Hepatocyte (in vitro differentiated cells): ENCODE measurements at regions not wholly inside any gene's neighbourhood (a gene's known extent, or its start where the extent isn't known, plus 50 kb on each side); places are given as distances from the start of the nearest gene placed in this dataset.
A peak's percentile ranks its signal among the peaks of the same experiment; 100 is the strongest.

Source experiments
- DNase-seq: peaks from one replicate; pipeline ENCODE4 v3.0.0-alpha.2; 2016; ENCODE audit warnings: low spot score
- H2AFZ ChIP-seq: fragments of 200-600 bp; sonication (generic); 2 replicates; pipeline ENCODE4 v1.6.0; 2016; ENCODE audit warnings: antibody characterized with exemption, mild to moderate bottlenecking
- H3K27ac ChIP-seq: fragments of 200-600 bp; sonication (generic); 2 replicates; pipeline ENCODE4 v1.5.1; 2016; ENCODE audit warnings: mild to moderate bottlenecking
- H3K27me3 ChIP-seq: fragments of 200-600 bp; sonication (generic); 2 replicates; pipeline ENCODE4 v1.6.1; 2016
- H3K36me3 ChIP-seq: fragments of 200-600 bp; sonication (generic); replicated peaks from 2 replicates; pipeline ENCODE4 v1.5.1; 2016; ENCODE audit warnings: low read depth; ENCODE audit not compliant: insufficient read depth
- H3K4me1 ChIP-seq: fragments of 200-600 bp; sonication (generic); 2 replicates; pipeline ENCODE4 v1.5.1; 2016; ENCODE audit warnings: mild to moderate bottlenecking, moderate library complexity; ENCODE audit not compliant: insufficient read depth
- H3K4me2 ChIP-seq: fragments of 200-600 bp; sonication (generic); 2 replicates; pipeline ENCODE4 v1.6.0; 2016
- H3K4me3 ChIP-seq: fragments of 200-600 bp; sonication (generic); 2 replicates; pipeline ENCODE4 v1.5.1; 2016; ENCODE audit warnings: mild to moderate bottlenecking
- H3K79me2 ChIP-seq: fragments of 200-600 bp; sonication (generic); 2 replicates; pipeline ENCODE4 v1.6.0; 2017; ENCODE audit warnings: mild to moderate bottlenecking
- H3K9me2 ChIP-seq: fragments of 200-600 bp; sonication (generic); replicated peaks from 2 replicates; pipeline ENCODE4 v1.6.0; 2017; ENCODE audit warnings: mild to moderate bottlenecking; ENCODE audit not compliant: insufficient read depth
- H3K9me3 ChIP-seq: fragments of 200-600 bp; sonication (generic); 2 replicates; pipeline ENCODE4 v1.5.1; 2016; ENCODE audit warnings: low read depth, mild to moderate bottlenecking
- H4K20me1 ChIP-seq: fragments of 200-600 bp; sonication (generic); 2 replicates; pipeline ENCODE4 v1.6.0; 2016; ENCODE audit warnings: mild to moderate bottlenecking; ENCODE audit not compliant: insufficient read depth, poor library complexity, severe bottlenecking
- EZH2 ChIP-seq: fragments of 200-600 bp; sonication (generic); IDR thresholded peaks from 2 replicates; pipeline ENCODE4 v1.6.1; 2016; ENCODE audit warnings: antibody characterized with exemption, mild to moderate bottlenecking, borderline replicate concordance
- EZH2phosphoT487 ChIP-seq: fragments of 200-600 bp; sonication (generic); IDR thresholded peaks from one replicate; pipeline ENCODE4 v1.6.1; 2018; ENCODE audit warnings: antibody characterized with exemption, mild to moderate bottlenecking, low read depth, moderate library complexity; ENCODE audit not compliant: unreplicated experiment, severe bottlenecking
- WGBS: methylation state at CpG from one replicate; pipeline ENCODE4 v1.1.6; 2016; ENCODE audit warnings: low lambda C conversion rate; ENCODE audit errors: missing lambda C conversion rate; 5-methylcytosine and 5-hydroxymethylcytosine counted together
- TF ChIP-seq, protein P1 (sequence below): fragments of 200-600 bp; sonication (generic); IDR thresholded peaks from 2 replicates; pipeline ENCODE4 v1.5.1; 2016; ENCODE audit warnings: antibody characterized with exemption, mild to moderate bottlenecking; ENCODE audit not compliant: poor library complexity

DNA sequence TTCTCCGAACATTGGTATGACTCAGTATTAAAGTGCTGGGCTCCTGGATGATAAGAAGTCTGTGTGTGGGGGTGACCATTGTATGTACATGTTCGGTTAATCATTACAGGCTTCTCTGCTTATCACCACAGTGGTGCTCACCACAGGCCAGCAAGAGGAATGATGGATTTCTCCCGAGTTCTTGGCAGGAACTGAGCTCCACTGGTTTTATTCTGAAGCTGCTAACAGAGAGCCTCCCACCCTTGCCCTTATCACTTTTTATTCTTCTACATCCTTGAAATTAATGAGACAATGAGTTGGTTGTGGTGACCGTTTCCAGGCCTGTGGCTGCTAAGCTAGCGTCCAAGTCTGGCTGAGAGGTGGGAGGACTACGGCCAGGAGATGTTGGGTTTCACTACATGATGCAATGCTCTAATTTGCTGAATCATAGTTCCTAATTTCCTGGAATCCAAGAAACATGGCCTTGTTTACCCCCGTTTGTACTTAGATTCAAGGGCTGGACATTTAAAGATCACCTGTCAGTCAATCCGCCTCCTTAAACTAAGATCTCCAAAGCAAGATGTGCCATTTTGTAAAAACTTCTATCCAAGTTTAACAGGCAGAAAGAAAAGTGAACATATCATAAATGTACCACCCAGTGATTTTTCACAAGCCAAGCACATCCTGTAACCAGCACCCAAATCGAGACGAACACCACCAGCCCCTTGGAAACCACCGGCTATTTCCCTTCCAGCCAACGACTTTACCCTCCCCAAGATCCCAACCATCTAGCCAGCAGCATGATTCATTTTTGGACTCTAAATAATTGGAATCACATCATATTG, 172.5 kb downstream of the FOXA2 start:
- Histone ChIP-seq H3K4me1 (peaks cover 15% of the 10 kb centered on the region), H3K9me2 (no peaks in the 10 kb centered on the region), H4K20me1 (no peaks in the 10 kb centered on the region), H3K4me2 (peak overlapping the region; percentile 46), H2AFZ (no peak overlapping the region), H3K79me2 (no peaks in the 10 kb centered on the region), H3K27ac (peak overlapping the region; percentile 68), H3K27me3 (no peaks in the 10 kb centered on the region), H3K9me3 (no peaks in the 10 kb centered on the region), H3K4me3 (no peak overlapping the region), H3K36me3 (no peaks in the 10 kb centered on the region)
- TF ChIP-seq EZH2phosphoT487 (no peak), EZH2 (no peak)
- TF ChIP-seq, protein P1, sequence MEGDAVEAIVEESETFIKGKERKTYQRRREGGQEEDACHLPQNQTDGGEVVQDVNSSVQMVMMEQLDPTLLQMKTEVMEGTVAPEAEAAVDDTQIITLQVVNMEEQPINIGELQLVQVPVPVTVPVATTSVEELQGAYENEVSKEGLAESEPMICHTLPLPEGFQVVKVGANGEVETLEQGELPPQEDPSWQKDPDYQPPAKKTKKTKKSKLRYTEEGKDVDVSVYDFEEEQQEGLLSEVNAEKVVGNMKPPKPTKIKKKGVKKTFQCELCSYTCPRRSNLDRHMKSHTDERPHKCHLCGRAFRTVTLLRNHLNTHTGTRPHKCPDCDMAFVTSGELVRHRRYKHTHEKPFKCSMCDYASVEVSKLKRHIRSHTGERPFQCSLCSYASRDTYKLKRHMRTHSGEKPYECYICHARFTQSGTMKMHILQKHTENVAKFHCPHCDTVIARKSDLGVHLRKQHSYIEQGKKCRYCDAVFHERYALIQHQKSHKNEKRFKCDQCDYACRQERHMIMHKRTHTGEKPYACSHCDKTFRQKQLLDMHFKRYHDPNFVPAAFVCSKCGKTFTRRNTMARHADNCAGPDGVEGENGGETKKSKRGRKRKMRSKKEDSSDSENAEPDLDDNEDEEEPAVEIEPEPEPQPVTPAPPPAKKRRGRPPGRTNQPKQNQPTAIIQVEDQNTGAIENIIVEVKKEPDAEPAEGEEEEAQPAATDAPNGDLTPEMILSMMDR, result no peak
- DNase-seq, result peak; percentile 76
- 66% methylated on average over 12 of the region's 12 CpGs for WGBS

- Histone ChIP-seq H3K9me3 (no peaks in the 10 kb centered on the region), H3K9me2 (no peaks in the 10 kb centered on the region), H3K27me3 (no peaks in the 10 kb centered on the region), H3K4me1 (peaks cover 15% of the 10 kb centered on the region), H3K4me3 (no peak overlapping the region), H3K4me2 (peak overlapping the region; percentile 17), H3K27ac (peak overlapping the region; percentile 32), H3K36me3 (no peaks in the 10 kb centered on the region), H2AFZ (no peak overlapping the region), H3K79me2 (no peaks in the 10 kb centered on the region), H4K20me1 (no peaks in the 10 kb centered on the region)
- no peak for TF ChIP-seq EZH2phosphoT487
- TF ChIP-seq, protein P1, result no peak
- TF ChIP-seq EZH2, result no peak
- no peak for DNase-seq
- 40% methylated on average over 1 of the region's 1 CpG for WGBS
These were observed 173.1 kb downstream of the FOXA2 start for GRCh38 chr20:22411286-22411626.

- Histone ChIP-seq H2AFZ (no peak overlapping the region), H3K36me3 (no peaks in the 10 kb centered on the region), H3K4me3 (no peak overlapping the region), H3K4me2 (no peak overlapping the region), H3K27me3 (no peaks in the 10 kb centered on the region), H3K79me2 (no peaks in the 10 kb centered on the region), H3K9me3 (no peaks in the 10 kb centered on the region), H4K20me1 (no peaks in the 10 kb centered on the region), H3K27ac (no peak overlapping the region), H3K9me2 (no peaks in the 10 kb centered on the region), H3K4me1 (peaks cover 15% of the 10 kb centered on the region)
- 85% methylated on average over 4 of the region's 4 CpGs for WGBS
- no peak for TF ChIP-seq EZH2phosphoT487
- TF ChIP-seq EZH2, result no peak
- TF ChIP-seq, protein P1, result no peak
- no peak for DNase-seq
These were observed 173.7 kb downstream of the FOXA2 start for GRCh38 chr20:22410556-22411130.
